ENCODE measurements at regions not wholly inside any gene's neighbourhood (a gene's known extent, or its start where the extent isn't known, plus 50 kb on each side); places are given as distances from the start of the nearest gene placed in this dataset.

- no peak for DNase-seq (ENCODE audit: low spot score)
Observed at GRCh38 chr6:40973304-40973703, 65.7 kb downstream of the UNC5CL start.

GRCh38 chr6:40972814-40973213, 66.2 kb downstream of the UNC5CL start:
- no peak for DNase-seq (ENCODE audit: low spot score)

- no peak for DNase-seq (ENCODE audit: low spot score)
Observed at GRCh38 chr6:40972190-40972589, 66.8 kb downstream of the UNC5CL start.

- no peak for DNase-seq (ENCODE audit: low spot score)
Observed at GRCh38 chr6:40968620-40969164, 70.3 kb downstream of the UNC5CL start.

- DNase-seq (ENCODE audit: low spot score): no peak
Observed at GRCh38 chr6:40966860-40967259, 72.2 kb downstream of the UNC5CL start.

- DNase-seq (ENCODE audit: low spot score): no peak
Observed at GRCh38 chr6:40965046-40965445, 74.0 kb downstream of the UNC5CL start.

GRCh38 chr6:40963019-40963418, 76.0 kb downstream of the UNC5CL start:
- no peak for DNase-seq (ENCODE audit: low spot score)

- no peak for DNase-seq (ENCODE audit: low spot score)
Observed at GRCh38 chr6:40962241-40962640, 76.8 kb downstream of the UNC5CL start.

- no peak for DNase-seq (ENCODE audit: low spot score)
Observed at GRCh38 chr6:40961831-40962230, 77.2 kb downstream of the UNC5CL start.

GRCh38 chr6:40960742-40961430, 78.1 kb downstream of the UNC5CL start:
- DNase-seq (ENCODE audit: low spot score): no peak

- DNase-seq (ENCODE audit: low spot score): no peak
Observed at GRCh38 chr6:40959781-40960327, 79.2 kb downstream of the UNC5CL start.

GRCh38 chr6:40958738-40959137, 80.3 kb downstream of the UNC5CL start:
- DNase-seq (ENCODE audit: low spot score): no peak

- DNase-seq (ENCODE audit: low spot score): no peak
Observed at GRCh38 chr6:40957616-40958492, 81.2 kb downstream of the UNC5CL start.

- no peak for DNase-seq (ENCODE audit: low spot score)
Observed at GRCh38 chr6:40956936-40957335, 82.1 kb downstream of the UNC5CL start.

GRCh38 chr6:40955178-40955545, 83.9 kb downstream of the UNC5CL start:
- DNase-seq (ENCODE audit: low spot score): no peak

GRCh38 chr6:40954446-40955177, 84.4 kb downstream of the UNC5CL start:
- DNase-seq (ENCODE audit: low spot score): no peak

GRCh38 chr6:40953486-40953885, 85.5 kb downstream of the UNC5CL start:
- DNase-seq (ENCODE audit: low spot score): no peak

GRCh38 chr6:40950986-40951698, 87.9 kb downstream of the UNC5CL start:
- no peak for DNase-seq (ENCODE audit: low spot score)

- no peak for DNase-seq (ENCODE audit: low spot score)
Observed at GRCh38 chr6:40948570-40948969, 90.5 kb downstream of the UNC5CL start.

- no peak for DNase-seq (ENCODE audit: low spot score)
Observed at GRCh38 chr6:40947876-40948526, 91.0 kb downstream of the UNC5CL start.

- DNase-seq (ENCODE audit: low spot score): no peak
Observed at GRCh38 chr6:40946738-40947301, 92.2 kb downstream of the UNC5CL start.

Data from Ammon's horn (tissue), 1 donor.